Testis (tissue), 2 donors: ENCODE measurements at regions not wholly inside any gene's neighbourhood (a gene's known extent, or its start where the extent isn't known, plus 50 kb on each side); places are given as distances from the start of the nearest gene placed in this dataset.

ENCODE experiments used
- CTCF ChIP-seq, 3 experiments: fragments of 450-650 bp in 2 of 3; fragments of 200-600 bp in 1 of 3; sonication (generic) in 1 of 3; IDR thresholded peaks; one replicate each; pipeline ENCODE4 v1.5.1; 2016 to 2019; ENCODE audit warnings: antibody characterized with exemption in 3 of 3, mild to moderate bottlenecking in 2 of 3, moderate library complexity in 1 of 3
- POLR2A ChIP-seq: fragments of 450-650 bp; IDR thresholded peaks from one replicate; pipeline ENCODE4 v1.6.1; 2017; ENCODE audit warnings: antibody characterized with exemption, mild to moderate bottlenecking, moderate library complexity

GRCh38 chr5:175796536-175797499 lies 74.6 kb upstream of the CPLX2 start:
- TF ChIP-seq CTCF (IDR thresholded peaks at IDR 0.05), result no peak
- TF ChIP-seq POLR2A, result no peak
